ENCODE measurements at regions not wholly inside any gene's neighbourhood (a gene's known extent, or its start where the extent isn't known, plus 50 kb on each side); places are given as distances from the start of the nearest gene placed in this dataset.

DNA sequence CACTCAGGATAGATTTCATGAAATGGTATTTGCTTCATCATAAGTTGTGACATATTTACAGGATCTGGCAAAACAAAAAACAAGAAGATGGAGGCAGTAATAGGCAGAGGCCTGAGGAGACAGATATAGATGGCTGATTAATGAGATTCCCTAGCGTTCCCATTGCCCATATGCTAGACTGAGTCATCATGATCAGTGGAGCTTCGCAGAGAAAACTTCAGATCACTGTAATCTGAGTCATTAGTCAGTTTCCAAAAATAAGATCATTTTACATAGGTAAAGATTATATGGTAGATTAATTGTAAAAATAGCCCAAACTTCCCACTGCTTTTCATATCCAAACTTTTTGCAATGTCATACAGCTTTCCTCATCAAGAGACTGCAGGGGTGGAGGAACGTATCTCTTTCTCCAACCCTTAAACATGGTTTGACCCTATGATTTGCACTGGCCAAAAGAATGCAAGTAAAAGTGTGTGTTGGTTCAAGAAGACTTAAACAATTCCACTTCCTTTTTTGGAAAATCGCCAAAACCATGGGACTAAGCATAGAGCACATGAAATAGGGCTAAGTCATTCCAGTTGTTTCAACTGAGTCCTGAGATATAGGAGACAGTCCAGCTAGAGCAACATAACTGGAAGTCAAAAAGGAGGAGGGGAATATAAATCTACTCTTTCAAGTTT, 626.0 kb downstream of the RNF144B start:
- Mint-ChIP-seq H3K27me3 (ENCODE audit: low read depth) (no peaks in the 10 kb centered on the region), H3K27ac (no peak overlapping the region), H3K9me3 (peaks cover 3 to 5% of the 10 kb centered on the region in 2 donors), H3K4me3 (no peak overlapping the region), H3K36me3 (ENCODE audit: insufficient read depth in 2 of 2) (no peaks in the 10 kb centered on the region), H3K4me1 (ENCODE audit: low read depth) (no peaks in the 10 kb centered on the region)
- ATAC-seq (replicated peaks in 1 of 2) (no peak), DNase-seq (no peak)

DNA sequence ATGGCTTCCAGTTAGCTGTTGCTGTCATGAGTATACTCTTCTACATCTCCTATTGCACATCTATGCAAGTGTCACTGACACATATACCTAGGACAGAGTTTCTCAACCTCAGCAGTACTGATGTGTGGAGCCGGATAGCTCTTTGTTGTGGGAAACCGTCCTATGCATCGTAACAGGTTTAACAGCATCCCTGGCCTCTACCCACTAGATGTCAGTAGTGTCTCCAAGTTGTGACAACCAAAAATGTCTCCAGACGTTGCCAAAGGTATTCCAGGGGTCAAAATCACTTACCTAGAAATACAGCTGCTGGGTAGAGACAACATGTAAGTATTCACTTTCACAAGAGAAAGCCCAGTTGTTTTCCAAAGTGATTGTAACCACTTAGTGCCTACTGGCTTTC, 637.6 kb downstream of the RNF144B start:
- no peak for DNase-seq
- Mint-ChIP-seq H3K36me3 (ENCODE audit: insufficient read depth in 2 of 2) (no peaks in the 10 kb centered on the region), H3K4me1 (ENCODE audit: low read depth) (no peaks in the 10 kb centered on the region), H3K9me3 (peaks cover 0 to 3% of the 10 kb centered on the region in 2 donors), H3K27ac (no peak overlapping the region), H3K27me3 (ENCODE audit: low read depth) (no peaks in the 10 kb centered on the region), H3K4me3 (no peak overlapping the region)
- ATAC-seq (replicated peaks in 1 of 2), result no peak

- no peak overlapping the region for H3K27ac Mint-ChIP-seq
- no peak overlapping the region for H3K4me3 Mint-ChIP-seq
- no peaks in the 10 kb centered on the region for H3K27me3 Mint-ChIP-seq (ENCODE audit: low read depth)
- peaks cover 4 to 7% of the 10 kb centered on the region in 2 donors for H3K9me3 Mint-ChIP-seq
- H3K4me1 Mint-ChIP-seq (ENCODE audit: low read depth), result no peaks in the 10 kb centered on the region
- H3K36me3 Mint-ChIP-seq (ENCODE audit: insufficient read depth in 2 of 2), result no peaks in the 10 kb centered on the region
- no peak for DNase-seq
- no peak for ATAC-seq (replicated peaks in 1 of 2)
Observed at GRCh38 chr6:19028201-19028600, 641.1 kb downstream of the RNF144B start.

DNA sequence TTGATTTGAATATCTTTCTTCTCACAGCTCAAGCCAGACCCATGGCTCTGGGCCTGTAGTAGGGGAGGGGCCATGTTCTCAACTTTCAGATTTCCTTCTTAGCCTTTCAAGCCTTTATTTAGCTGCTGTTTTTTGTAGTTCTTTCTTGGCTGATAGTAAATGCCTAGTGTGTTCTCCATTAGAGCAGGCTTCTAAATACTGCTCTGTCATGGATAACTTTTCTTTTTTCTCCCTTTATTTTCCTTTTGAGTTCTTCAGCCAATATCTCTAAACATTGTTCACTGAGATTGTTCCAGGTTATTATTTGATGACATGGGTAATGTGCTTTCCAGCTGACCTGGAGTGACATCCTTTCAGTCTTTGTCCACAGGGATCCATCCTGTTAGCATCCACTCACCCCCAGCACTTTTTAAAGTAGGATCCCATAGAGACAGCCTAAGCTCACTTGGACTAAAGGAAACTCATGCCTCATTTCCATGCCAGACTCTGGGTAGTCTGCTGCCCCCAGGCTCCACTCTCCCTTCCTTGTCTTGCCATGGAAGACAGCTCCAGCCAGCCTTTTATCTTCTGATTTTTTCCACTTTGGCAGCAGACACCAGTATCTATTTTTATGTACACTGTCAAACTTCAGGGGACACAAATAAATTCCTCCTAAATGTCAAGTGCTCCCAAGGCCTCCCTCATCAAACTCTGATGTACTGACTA, 645.6 kb downstream of the RNF144B start:
- H3K4me1 Mint-ChIP-seq (ENCODE audit: low read depth), result no peaks in the 10 kb centered on the region
- H3K27ac Mint-ChIP-seq, result no peak overlapping the region
- DNase-seq (no peak), ATAC-seq (replicated peaks in 1 of 2) (no peak)
- no peaks in the 10 kb centered on the region for H3K27me3 Mint-ChIP-seq (ENCODE audit: low read depth)
- no peak overlapping the region for H3K4me3 Mint-ChIP-seq
- H3K9me3 Mint-ChIP-seq, result peaks cover 5 to 6% of the 10 kb centered on the region in 2 donors
- no peaks in the 10 kb centered on the region for H3K36me3 Mint-ChIP-seq (ENCODE audit: insufficient read depth in 2 of 2)

DNA sequence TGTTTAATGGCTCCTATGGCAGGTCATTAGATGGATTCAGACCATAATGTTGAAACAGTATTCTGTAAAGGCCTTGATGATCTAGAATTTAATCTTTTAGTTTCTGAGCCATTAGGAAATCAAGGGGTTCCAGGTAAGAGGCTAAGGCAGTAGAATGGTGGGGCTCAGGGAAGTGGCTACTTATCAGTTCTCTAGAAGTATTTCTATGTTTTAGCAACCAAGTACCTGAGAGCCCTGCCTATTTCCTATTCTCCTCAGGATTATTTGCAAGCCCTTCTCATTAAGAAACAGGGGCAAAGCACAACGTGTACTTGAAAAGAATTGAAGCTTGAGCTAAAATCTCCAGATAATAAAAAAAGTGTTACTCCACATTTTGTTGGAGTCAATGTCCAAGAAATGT, 646.5 kb downstream of the RNF144B start:
- no peak overlapping the region for H3K4me3 Mint-ChIP-seq
- H3K27me3 Mint-ChIP-seq (ENCODE audit: low read depth), result no peaks in the 10 kb centered on the region
- H3K4me1 Mint-ChIP-seq (ENCODE audit: low read depth), result no peaks in the 10 kb centered on the region
- H3K36me3 Mint-ChIP-seq (ENCODE audit: insufficient read depth in 2 of 2), result no peaks in the 10 kb centered on the region
- ATAC-seq (replicated peaks in 1 of 2), result no peak
- peaks cover 5 to 6% of the 10 kb centered on the region in 2 donors for H3K9me3 Mint-ChIP-seq
- H3K27ac Mint-ChIP-seq, result no peak overlapping the region
- no peak for DNase-seq

DNA sequence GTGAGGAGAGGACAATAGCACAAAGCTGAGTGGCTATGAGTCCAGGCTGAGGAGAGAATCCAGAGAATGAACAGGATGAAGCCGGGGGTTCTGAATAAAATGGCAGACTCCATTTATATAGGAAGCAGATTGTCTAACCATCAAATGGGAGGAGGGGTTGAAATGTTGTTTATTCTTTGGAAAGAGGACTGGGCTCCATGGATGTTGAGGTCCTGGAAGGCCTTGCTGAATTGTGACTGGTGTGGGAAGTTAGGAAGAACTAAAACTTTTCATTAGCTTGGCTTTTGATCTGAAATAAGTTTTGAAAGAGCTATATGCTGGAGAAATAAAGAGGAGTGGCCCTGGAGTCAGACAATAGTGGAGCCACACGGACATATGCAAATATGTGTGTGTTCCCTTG, 647.8 kb downstream of the RNF144B start:
- Mint-ChIP-seq H3K36me3 (ENCODE audit: insufficient read depth in 2 of 2) (no peaks in the 10 kb centered on the region), H3K4me3 (no peak overlapping the region), H3K9me3 (peaks cover 6 to 7% of the 10 kb centered on the region in 2 donors), H3K4me1 (ENCODE audit: low read depth) (no peaks in the 10 kb centered on the region), H3K27ac (no peak overlapping the region), H3K27me3 (ENCODE audit: low read depth) (no peaks in the 10 kb centered on the region)
- ATAC-seq (replicated peaks in 1 of 2), result no peak
- no peak for DNase-seq

DNA sequence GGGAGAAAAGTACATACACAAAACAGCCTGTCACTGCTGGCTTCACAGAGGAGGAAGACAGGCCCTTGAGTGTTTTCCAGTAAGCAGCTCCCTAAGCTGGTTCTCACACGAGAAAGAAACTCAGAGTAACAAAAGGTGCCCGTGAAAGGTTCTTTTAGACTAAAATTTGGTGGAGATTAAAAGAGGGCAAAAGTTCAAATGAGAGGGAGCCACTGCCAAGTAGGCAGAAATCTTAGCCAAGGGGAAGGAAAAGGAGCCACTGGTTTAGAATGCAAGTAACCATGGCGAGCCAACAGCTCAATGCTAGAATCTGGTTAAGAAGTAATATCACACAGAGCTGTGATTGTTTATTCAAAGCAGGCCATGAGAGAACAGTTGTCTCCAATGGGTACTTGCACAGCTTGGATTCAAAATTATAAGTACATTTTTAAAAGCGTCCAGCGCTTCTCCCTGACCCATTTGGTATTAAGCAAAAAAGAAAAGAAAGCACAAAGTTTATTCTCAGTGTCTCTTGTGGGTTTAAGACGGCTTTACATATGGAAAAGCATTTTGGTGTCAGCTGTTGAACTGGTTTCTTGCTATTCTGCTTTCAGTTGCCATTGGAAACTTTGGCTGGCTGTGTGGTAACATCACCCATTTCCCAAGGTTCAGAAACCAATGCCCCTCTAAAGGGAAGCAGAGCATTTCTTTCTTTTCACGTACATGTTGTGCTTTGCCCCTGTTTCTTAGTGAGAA, 648.5 kb downstream of the RNF144B start:
- H3K27me3 Mint-ChIP-seq (ENCODE audit: low read depth), result no peaks in the 10 kb centered on the region
- H3K4me1 Mint-ChIP-seq (ENCODE audit: low read depth), result no peaks in the 10 kb centered on the region
- ATAC-seq (replicated peaks in 1 of 2) (no peak), DNase-seq (no peak)
- H3K4me3 Mint-ChIP-seq, result no peak overlapping the region
- peaks cover 6 to 7% of the 10 kb centered on the region in 2 donors for H3K9me3 Mint-ChIP-seq
- H3K27ac Mint-ChIP-seq, result no peak overlapping the region
- no peaks in the 10 kb centered on the region for H3K36me3 Mint-ChIP-seq (ENCODE audit: insufficient read depth in 2 of 2)

DNA sequence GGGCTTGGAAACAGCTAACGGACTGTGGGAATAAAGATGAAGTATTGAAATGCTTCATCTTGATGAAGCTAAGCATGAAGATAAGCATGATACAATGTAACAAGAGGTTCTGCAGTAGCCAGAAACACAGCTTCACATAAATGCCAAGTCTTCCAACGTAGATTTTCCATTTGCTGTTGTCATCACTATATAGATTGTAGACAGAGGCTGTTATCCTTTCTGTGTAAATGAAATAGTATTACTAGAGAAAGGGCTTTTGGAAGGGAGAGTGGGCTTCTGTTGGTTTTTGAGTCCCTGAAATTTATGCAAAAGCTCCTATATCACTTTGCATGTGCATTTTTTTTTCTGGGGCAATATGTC, 649.0 kb downstream of the RNF144B start:
- no peak for DNase-seq
- ATAC-seq (replicated peaks in 1 of 2), result no peak
- H3K4me3 Mint-ChIP-seq, result no peak overlapping the region
- H3K4me1 Mint-ChIP-seq (ENCODE audit: low read depth), result no peaks in the 10 kb centered on the region
- peaks cover 6 to 7% of the 10 kb centered on the region in 2 donors for H3K9me3 Mint-ChIP-seq
- H3K27ac Mint-ChIP-seq, result no peak overlapping the region
- H3K36me3 Mint-ChIP-seq (ENCODE audit: insufficient read depth in 2 of 2), result no peaks in the 10 kb centered on the region
- H3K27me3 Mint-ChIP-seq (ENCODE audit: low read depth), result no peaks in the 10 kb centered on the region

- DNase-seq, result no peak
- Mint-ChIP-seq H3K4me3 (no peak overlapping the region), H3K27ac (no peak overlapping the region), H3K4me1 (ENCODE audit: low read depth) (no peaks in the 10 kb centered on the region), H3K36me3 (ENCODE audit: insufficient read depth in 2 of 2) (no peaks in the 10 kb centered on the region), H3K27me3 (ENCODE audit: low read depth) (no peaks in the 10 kb centered on the region), H3K9me3 (peaks cover 5 to 9% of the 10 kb centered on the region in 2 donors)
- no peak for ATAC-seq (replicated peaks in 1 of 2)
Observed at GRCh38 chr6:19037607-19038006, 650.5 kb downstream of the RNF144B start.

DNA sequence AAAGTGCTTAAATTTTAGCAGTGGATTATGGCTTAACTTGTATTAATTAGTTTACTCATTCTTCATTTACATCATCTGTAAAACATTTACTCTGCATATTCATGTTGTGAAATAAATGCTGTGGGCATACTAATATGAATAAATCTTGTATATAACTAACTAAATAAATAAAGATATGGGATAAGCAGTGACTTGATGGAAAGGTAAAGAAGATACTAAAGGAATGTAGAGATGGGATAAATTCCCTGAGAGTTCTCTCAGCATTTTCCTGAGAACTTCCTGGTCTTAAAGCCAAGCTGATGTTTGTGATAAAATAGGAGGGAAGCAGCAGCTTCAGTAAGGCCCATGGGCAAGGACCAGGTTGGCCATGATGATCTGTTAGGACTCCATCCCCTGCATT, 652.1 kb downstream of the RNF144B start:
- no peak for DNase-seq
- no peak overlapping the region for H3K27ac Mint-ChIP-seq
- no peaks in the 10 kb centered on the region for H3K4me1 Mint-ChIP-seq (ENCODE audit: low read depth)
- no peaks in the 10 kb centered on the region for H3K36me3 Mint-ChIP-seq (ENCODE audit: insufficient read depth in 2 of 2)
- ATAC-seq (replicated peaks in 1 of 2), result no peak
- H3K27me3 Mint-ChIP-seq (ENCODE audit: low read depth), result no peaks in the 10 kb centered on the region
- H3K4me3 Mint-ChIP-seq, result no peak overlapping the region
- H3K9me3 Mint-ChIP-seq, result peaks cover 0 to 4% of the 10 kb centered on the region in 2 donors

DNA sequence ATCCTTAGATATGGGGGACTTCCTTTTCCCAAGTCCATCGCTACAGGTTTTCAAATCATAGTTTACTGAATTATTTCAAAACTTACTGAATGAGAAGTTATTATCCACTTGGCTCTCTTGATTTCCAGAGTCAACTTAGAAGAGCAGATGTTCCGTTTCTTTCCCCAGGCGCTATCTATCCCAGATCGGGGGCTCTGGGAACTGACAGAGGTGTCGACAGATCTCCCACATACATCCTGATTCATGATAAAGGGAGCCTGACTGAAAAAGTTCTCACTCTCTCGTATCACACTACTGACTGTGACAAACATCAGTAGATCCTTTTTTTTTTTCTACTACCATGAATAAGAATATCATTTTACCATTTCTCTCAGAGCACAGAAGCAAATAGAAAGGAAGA, 654.8 kb downstream of the RNF144B start:
- no peak for DNase-seq
- no peaks in the 10 kb centered on the region for H3K27me3 Mint-ChIP-seq (ENCODE audit: low read depth)
- H3K4me3 Mint-ChIP-seq, result no peak overlapping the region
- no peaks in the 10 kb centered on the region for H3K4me1 Mint-ChIP-seq (ENCODE audit: low read depth)
- H3K27ac Mint-ChIP-seq, result no peak overlapping the region
- no peak for ATAC-seq (replicated peaks in 1 of 2)
- H3K9me3 Mint-ChIP-seq, result peaks cover 0 to 4% of the 10 kb centered on the region in 2 donors
- no peaks in the 10 kb centered on the region for H3K36me3 Mint-ChIP-seq (ENCODE audit: insufficient read depth in 2 of 2)

- H3K4me1 Mint-ChIP-seq (ENCODE audit: low read depth), result no peaks in the 10 kb centered on the region
- ATAC-seq (replicated peaks in 1 of 2) (no peak), DNase-seq (no peak)
- H3K27me3 Mint-ChIP-seq (ENCODE audit: low read depth), result no peaks in the 10 kb centered on the region
- peaks cover 0 to 4% of the 10 kb centered on the region in 2 donors for H3K9me3 Mint-ChIP-seq
- H3K36me3 Mint-ChIP-seq (ENCODE audit: insufficient read depth in 2 of 2), result no peaks in the 10 kb centered on the region
- H3K27ac Mint-ChIP-seq, result no peak overlapping the region
- no peak overlapping the region for H3K4me3 Mint-ChIP-seq
Observed at GRCh38 chr6:19042420-19042819, 655.3 kb downstream of the RNF144B start.

- Mint-ChIP-seq H3K4me3 (no peak overlapping the region), H3K4me1 (ENCODE audit: low read depth) (no peaks in the 10 kb centered on the region), H3K27ac (no peak overlapping the region), H3K9me3 (peaks cover 8 to 14% of the 10 kb centered on the region in 2 donors), H3K27me3 (ENCODE audit: low read depth) (no peaks in the 10 kb centered on the region), H3K36me3 (ENCODE audit: insufficient read depth in 2 of 2) (peaks cover 0 to 1% of the 10 kb centered on the region in 2 donors)
- ATAC-seq (replicated peaks in 1 of 2), result no peak
- DNase-seq, result no peak
Observed at GRCh38 chr6:19050765-19051164, 663.6 kb downstream of the RNF144B start.

All from activated T-cell treated with anti-CD3 and anti-CD28 coated beads, Interleukin-2, amount 50 U/mL, for 72 hours (primary cell).